ENCODE measurements at regions not wholly inside any gene's neighbourhood (a gene's known extent, or its start where the extent isn't known, plus 50 kb on each side); places are given as distances from the start of the nearest gene placed in this dataset.

- no peak for TF ChIP-seq EZH2 (IDR thresholded peaks at IDR 0.05; ENCODE audit: borderline replicate concordance, insufficient read depth, low read length, poor library complexity, severe bottlenecking)
- no peak for TF ChIP-seq MXI1 (conservative IDR thresholded peaks at IDR 0.05; ENCODE audit: poor library complexity, severe bottlenecking)
- TF ChIP-seq CTCF (IDR thresholded peaks at IDR 0.05; ENCODE audit: poor library complexity, severe bottlenecking) = no peak
These were observed 129.8 kb upstream of the SH3BP4 start for GRCh38 chr2:234821946-234822475.
